SK-N-SH (cell line): ENCODE measurements at regions not wholly inside any gene's neighbourhood (a gene's known extent, or its start where the extent isn't known, plus 50 kb on each side); places are given as distances from the start of the nearest gene placed in this dataset.

Experiments used
- CTCF ChIA-PET: fragments of 300-600, 350-600 bp; formaldehyde crosslinking; extraction: SDS; loops from one replicate; lab custom pipeline; 2021; lab: Yijun Ruan, JAX
- POLR2A ChIA-PET: fragments of 350-600 bp; sonication (Branson Sonifier 250); formaldehyde crosslinking; extraction: SDS; loops from one replicate; lab custom pipeline; 2020; ENCODE audit warnings: antibody characterized with exemption, inconsistent platforms; lab: Yijun Ruan, JAX
- DNase-seq: peaks from one replicate; pipeline ENCODE4 v3.0.0; 2012
- H2AFZ ChIP-seq: fragments of 200-600 bp; sonication (generic); 2 replicates; pipeline ENCODE4 v1.8.1; 2016; ENCODE audit warnings: antibody characterized with exemption, mild to moderate bottlenecking, low read depth
- H3F3A ChIP-seq: fragments of 200-600 bp; sonication (generic); replicated peaks from 2 replicates; pipeline ENCODE3; 2016; ENCODE audit warnings: antibody characterized with exemption, mild to moderate bottlenecking; ENCODE audit not compliant: insufficient read depth
- H3K27ac ChIP-seq, 2 experiments: fragments of 200-500 bp in 1 of 2; fragments of 200-600 bp in 1 of 2; sonication (Bioruptor generic) in 1 of 2; sonication (generic), shearing (Covaris generic) in 1 of 2; 2 replicates each; pipeline versions ENCODE4 v1.5.1 to v1.6.1; 2014 to 2016; ENCODE audit warnings: low read depth in 2 of 2, inconsistent platforms in 1 of 2, low read length in 1 of 2, mild to moderate bottlenecking in 1 of 2, mixed read lengths in 1 of 2
- H3K27me3 ChIP-seq: fragments of 200-600 bp; sonication (generic), shearing (Covaris generic); 2 replicates; pipeline ENCODE4 v1.6.1; 2016; ENCODE audit warnings: mixed run types; ENCODE audit not compliant: insufficient read depth
- H3K36me3 ChIP-seq, 2 experiments: fragments of 200-500 bp in 1 of 2; fragments of 200-600 bp in 1 of 2; sonication (Bioruptor generic) in 1 of 2; sonication (generic) in 1 of 2; replicated peaks in 1 of 2; 2 replicates each; pipeline versions ENCODE3 to v1.5.1; 2014 to 2016; ENCODE audit warnings: low read length in 1 of 2, mild to moderate bottlenecking in 1 of 2; ENCODE audit not compliant: insufficient read depth in 2 of 2, control insufficient read depth in 1 of 2
- H3K4me1 ChIP-seq, 2 experiments: fragments of 200-500 bp in 1 of 2; fragments of 200-600 bp in 1 of 2; sonication (Bioruptor generic) in 1 of 2; sonication (generic), shearing (Covaris generic) in 1 of 2; 2 replicates each; pipeline versions ENCODE4 v1.5.1 to v1.6.1; 2014 to 2016; ENCODE audit warnings: low read depth in 1 of 2, low read length in 1 of 2, mixed run types in 1 of 2; ENCODE audit not compliant: insufficient read depth in 2 of 2, control insufficient read depth in 1 of 2
- H3K4me2 ChIP-seq: fragments of 200-600 bp; sonication (generic), shearing (Covaris generic); 2 replicates; pipeline ENCODE4 v1.6.1; 2017; ENCODE audit warnings: mixed run types
- H3K4me3 ChIP-seq, 2 experiments: fragments of 200-500 bp in 1 of 2; fragments of 200-600 bp in 1 of 2; sonication (Bioruptor generic) in 1 of 2; sonication (generic), shearing (Covaris generic) in 1 of 2; 2 replicates each; pipeline versions ENCODE4 v1.5.1 to v1.8.1; 2014 to 2016; ENCODE audit warnings: low read depth in 2 of 2, inconsistent platforms in 1 of 2, low read length in 1 of 2, mild to moderate bottlenecking in 1 of 2, mixed read lengths in 1 of 2, moderate library complexity in 1 of 2
- H3K79me2 ChIP-seq: fragments of 200-600 bp; sonication (generic); 2 replicates; pipeline ENCODE4 v1.8.1; 2017; ENCODE audit warnings: mild to moderate bottlenecking; ENCODE audit not compliant: insufficient read depth
- H3K9ac ChIP-seq: fragments of 200-600 bp; sonication (generic); 2 replicates; pipeline ENCODE4 v1.6.1; 2017; ENCODE audit warnings: mixed run types
- H3K9me2 ChIP-seq: fragments of 200-600 bp; sonication (generic); 2 replicates; pipeline ENCODE4 v1.6.1; 2017; ENCODE audit warnings: mixed run types
- H3K9me3 ChIP-seq: fragments of 200-600 bp; sonication (generic); 2 replicates; pipeline ENCODE4 v1.6.1; 2017; ENCODE audit warnings: mixed run types, mild to moderate bottlenecking, moderate library complexity
- H4K20me1 ChIP-seq: fragments of 200-600 bp; sonication (generic); 2 replicates; pipeline ENCODE4 v1.6.1; 2017; ENCODE audit warnings: mild to moderate bottlenecking, mixed run types; ENCODE audit not compliant: insufficient read depth
- CHD2 ChIP-seq: fragments of 150-350 bp; IDR thresholded peaks from 2 replicates; pipeline ENCODE4 v1.6.1; 2018; ENCODE audit warnings: low read length; ENCODE audit not compliant: partially characterized antibody
- ELF1 ChIP-seq: IDR thresholded peaks from 2 replicates; pipeline ENCODE4 v1.4.0; 2012
- EP300 ChIP-seq, 2 experiments: IDR thresholded peaks; 2 replicates each; pipeline versions ENCODE4 v1.4.0 to v1.6.1; 2012; ENCODE audit warnings: borderline replicate concordance in 1 of 2, low read depth in 1 of 2, low read length in 1 of 2
- EZH2phosphoT487 ChIP-seq: fragments of 200-600 bp; sonication (generic); IDR thresholded peaks from 2 replicates; pipeline ENCODE4 v1.6.1; 2017; ENCODE audit warnings: low read depth, mixed run types, mild to moderate bottlenecking, antibody characterized with exemption, moderate library complexity, borderline replicate concordance
- FOXM1 ChIP-seq: IDR thresholded peaks from 2 replicates; pipeline ENCODE4 v1.4.0; 2012; ENCODE audit warnings: low read depth, mild to moderate bottlenecking
- GABPA ChIP-seq: IDR thresholded peaks from 2 replicates; pipeline ENCODE4 v1.4.0; 2012; ENCODE audit warnings: low read depth, mild to moderate bottlenecking
- GATA2 ChIP-seq: sonication (generic); formaldehyde crosslinking; IDR thresholded peaks from 2 replicates; pipeline ENCODE4 v1.5.0; 2020; ENCODE audit warnings: mild to moderate bottlenecking, missing genetic modification reagents
- MEF2A ChIP-seq: IDR thresholded peaks from 2 replicates; pipeline ENCODE4 v1.4.0; 2012; ENCODE audit warnings: low read depth, borderline replicate concordance
- MXI1 ChIP-seq: IDR thresholded peaks from 2 replicates; pipeline ENCODE4 v1.6.1; 2012; ENCODE audit warnings: mild to moderate bottlenecking, low read depth, low read length, improper control_type of control experiment
- NRF1 ChIP-seq: IDR thresholded peaks from 2 replicates; pipeline ENCODE4 v1.6.1; 2012; ENCODE audit warnings: low read depth, mild to moderate bottlenecking, low read length
- RCOR1 ChIP-seq: fragments of 150-350 bp; IDR thresholded peaks from 2 replicates; pipeline ENCODE4 v1.6.1; 2017; ENCODE audit warnings: antibody characterized with exemption, low read length
- RFX5 ChIP-seq: IDR thresholded peaks from 2 replicates; pipeline ENCODE4 v1.6.1; 2012; ENCODE audit warnings: mild to moderate bottlenecking, improper control_type of control experiment, low read length
- SIN3A ChIP-seq: IDR thresholded peaks from 2 replicates; pipeline ENCODE4 v1.6.1; 2012; ENCODE audit warnings: low read depth, mild to moderate bottlenecking, low read length, moderate library complexity, borderline replicate concordance
- TAF1 ChIP-seq: IDR thresholded peaks from 2 replicates; pipeline ENCODE4 v1.6.1; 2012; ENCODE audit warnings: low read depth, mild to moderate bottlenecking, low read length, moderate library complexity, borderline replicate concordance
- TCF12 ChIP-seq: IDR thresholded peaks from 2 replicates; pipeline ENCODE4 v1.4.0; 2012
- WGBS: methylation state at CpG from one replicate; pipeline ENCODE4 v1.1.6; 2017; ENCODE audit warnings: low lambda C conversion rate; 5-methylcytosine and 5-hydroxymethylcytosine counted together
- TF ChIP-seq, protein P1 (sequence below): fragments of 150-350 bp; IDR thresholded peaks from 2 replicates; pipeline ENCODE4 v1.6.1; 2016; ENCODE audit warnings: mild to moderate bottlenecking, low read depth, low read length
- TF ChIP-seq, protein P2 (sequence below): IDR thresholded peaks from 2 replicates; pipeline ENCODE4 v1.4.0; 2012; ENCODE audit warnings: low read depth, borderline replicate concordance
- TF ChIP-seq, protein P3 (sequence below): fragments of 150-350 bp; IDR thresholded peaks from 2 replicates; pipeline ENCODE4 v1.6.1; 2017; ENCODE audit warnings: antibody characterized with exemption, low read length, low read depth, borderline replicate concordance
- TF ChIP-seq, protein P4 (sequence below): IDR thresholded peaks from 2 replicates; pipeline ENCODE4 v1.4.0; 2012; ENCODE audit warnings: low read depth
- TF ChIP-seq, protein P5 (sequence below): IDR thresholded peaks from 2 replicates; pipeline ENCODE4; 2012

DNA sequence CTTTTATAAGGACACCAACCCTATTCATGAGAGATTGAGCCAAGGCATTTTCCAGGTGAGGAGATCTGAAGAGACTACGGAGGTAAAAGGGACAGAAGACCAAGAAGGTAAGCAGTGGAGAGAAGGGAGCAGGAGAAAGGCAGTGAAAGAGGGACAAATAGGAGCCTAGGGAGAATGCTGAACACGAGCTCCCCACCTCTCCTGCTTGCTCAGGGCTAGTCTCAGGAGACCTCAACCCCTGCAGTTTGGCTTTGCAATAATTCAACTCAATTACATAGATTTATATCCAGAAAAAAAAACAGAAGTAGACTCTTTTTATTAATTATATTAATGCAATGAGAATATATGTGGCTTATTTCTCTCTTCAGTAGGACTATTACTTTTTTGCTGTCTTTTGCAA lies 91.0 kb upstream of the DDX18 start (continued):
- TF ChIP-seq, protein P1, sequence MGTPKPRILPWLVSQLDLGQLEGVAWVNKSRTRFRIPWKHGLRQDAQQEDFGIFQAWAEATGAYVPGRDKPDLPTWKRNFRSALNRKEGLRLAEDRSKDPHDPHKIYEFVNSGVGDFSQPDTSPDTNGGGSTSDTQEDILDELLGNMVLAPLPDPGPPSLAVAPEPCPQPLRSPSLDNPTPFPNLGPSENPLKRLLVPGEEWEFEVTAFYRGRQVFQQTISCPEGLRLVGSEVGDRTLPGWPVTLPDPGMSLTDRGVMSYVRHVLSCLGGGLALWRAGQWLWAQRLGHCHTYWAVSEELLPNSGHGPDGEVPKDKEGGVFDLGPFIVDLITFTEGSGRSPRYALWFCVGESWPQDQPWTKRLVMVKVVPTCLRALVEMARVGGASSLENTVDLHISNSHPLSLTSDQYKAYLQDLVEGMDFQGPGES, result no peak
- no peak for TF ChIP-seq CHD2
- TF ChIP-seq, protein P2, sequence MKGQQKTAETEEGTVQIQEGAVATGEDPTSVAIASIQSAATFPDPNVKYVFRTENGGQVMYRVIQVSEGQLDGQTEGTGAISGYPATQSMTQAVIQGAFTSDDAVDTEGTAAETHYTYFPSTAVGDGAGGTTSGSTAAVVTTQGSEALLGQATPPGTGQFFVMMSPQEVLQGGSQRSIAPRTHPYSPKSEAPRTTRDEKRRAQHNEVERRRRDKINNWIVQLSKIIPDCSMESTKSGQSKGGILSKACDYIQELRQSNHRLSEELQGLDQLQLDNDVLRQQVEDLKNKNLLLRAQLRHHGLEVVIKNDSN, result no peak
- TF ChIP-seq, all 33 proteins: peak for 0

DNA sequence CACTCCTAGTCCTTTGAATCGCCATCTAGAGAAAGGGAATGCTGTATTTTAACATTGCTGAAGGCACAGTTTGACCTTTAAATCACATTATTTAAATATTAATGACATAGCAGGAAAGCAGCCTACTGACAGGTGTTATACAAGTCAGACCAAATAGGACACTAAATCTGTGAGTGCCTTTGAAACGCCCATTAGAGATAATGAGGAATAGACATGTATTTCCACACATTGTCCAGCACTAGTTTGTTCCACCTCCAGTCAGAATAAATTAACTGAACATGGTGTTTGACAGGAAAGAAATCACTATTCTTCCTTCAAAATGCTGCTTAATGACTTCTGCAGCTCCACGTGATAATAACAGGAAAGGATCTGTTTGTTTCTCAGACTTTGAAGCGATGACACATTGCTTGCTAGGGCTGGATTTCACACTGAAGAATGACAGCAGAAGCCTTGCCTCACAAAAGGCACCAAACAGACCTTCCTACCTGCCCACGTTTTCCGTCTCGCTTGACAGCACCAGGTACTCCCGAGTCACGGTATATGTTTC lies 90.5 kb upstream of the DDX18 start:
- no peaks in the 10 kb centered on the region for H3K9me3 ChIP-seq
- no peak overlapping the region for H3K4me3 ChIP-seq
- H2AFZ ChIP-seq, result no peak overlapping the region
- H3K27ac ChIP-seq, result no peak overlapping the region
- no peaks in the 10 kb centered on the region for H3K36me3 ChIP-seq
- no peaks in the 10 kb centered on the region for H3K9me2 ChIP-seq
- H3K4me1 ChIP-seq, result peaks cover 0 to 15% of the 10 kb centered on the region in 2 experiments; a peak in 1 of 4 replicates
- no peak overlapping the region for H3K9ac ChIP-seq
- ChIA-PET POLR2A (no interaction called here), CTCF (interaction anchor here (0.9 to 1.2 kb wide), 2 partner anchors 47 to 60 kb away, joined by 3 read pairs; no protein-coding TSS in a partner anchor)
- H3K4me2 ChIP-seq, result no peak overlapping the region
- no peaks in the 10 kb centered on the region for H3K27me3 ChIP-seq
- H3K79me2 ChIP-seq, result no peaks in the 10 kb centered on the region
- 29% methylated on average over 9 of the region's 9 CpGs for WGBS
- no peak for TF ChIP-seq TCF12
- TF ChIP-seq, protein P3, sequence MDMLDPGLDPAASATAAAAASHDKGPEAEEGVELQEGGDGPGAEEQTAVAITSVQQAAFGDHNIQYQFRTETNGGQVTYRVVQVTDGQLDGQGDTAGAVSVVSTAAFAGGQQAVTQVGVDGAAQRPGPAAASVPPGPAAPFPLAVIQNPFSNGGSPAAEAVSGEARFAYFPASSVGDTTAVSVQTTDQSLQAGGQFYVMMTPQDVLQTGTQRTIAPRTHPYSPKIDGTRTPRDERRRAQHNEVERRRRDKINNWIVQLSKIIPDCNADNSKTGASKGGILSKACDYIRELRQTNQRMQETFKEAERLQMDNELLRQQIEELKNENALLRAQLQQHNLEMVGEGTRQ, result no peak
- no peak for TF ChIP-seq SIN3A
- TF ChIP-seq ELF1, result no peak
- TF ChIP-seq GABPA, result no peak
- no peak for TF ChIP-seq MEF2A
- TF ChIP-seq EZH2phosphoT487, result no peak
- TF ChIP-seq, protein P4, sequence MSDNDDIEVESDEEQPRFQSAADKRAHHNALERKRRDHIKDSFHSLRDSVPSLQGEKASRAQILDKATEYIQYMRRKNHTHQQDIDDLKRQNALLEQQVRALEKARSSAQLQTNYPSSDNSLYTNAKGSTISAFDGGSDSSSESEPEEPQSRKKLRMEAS, result no peak
- TF ChIP-seq, protein P1, result no peak
- no peak for TF ChIP-seq RFX5
- TF ChIP-seq, protein P5, sequence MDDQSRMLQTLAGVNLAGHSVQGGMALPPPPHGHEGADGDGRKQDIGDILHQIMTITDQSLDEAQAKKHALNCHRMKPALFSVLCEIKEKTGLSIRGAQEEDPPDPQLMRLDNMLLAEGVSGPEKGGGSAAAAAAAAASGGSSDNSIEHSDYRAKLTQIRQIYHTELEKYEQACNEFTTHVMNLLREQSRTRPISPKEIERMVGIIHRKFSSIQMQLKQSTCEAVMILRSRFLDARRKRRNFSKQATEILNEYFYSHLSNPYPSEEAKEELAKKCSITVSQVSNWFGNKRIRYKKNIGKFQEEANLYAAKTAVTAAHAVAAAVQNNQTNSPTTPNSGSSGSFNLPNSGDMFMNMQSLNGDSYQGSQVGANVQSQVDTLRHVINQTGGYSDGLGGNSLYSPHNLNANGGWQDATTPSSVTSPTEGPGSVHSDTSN, result no peak
- no peak for TF ChIP-seq RCOR1
- TF ChIP-seq TAF1, result no peak
- TF ChIP-seq GATA2 (CRISPR knock-in tag), result no peak
- TF ChIP-seq EP300 (IDR thresholded peaks at IDR 0.05; ENCODE audit: borderline replicate concordance in 1 of 2, low read depth in 1 of 2, low read length in 1 of 2), result no peak
- no peak for TF ChIP-seq FOXM1
- no peak for TF ChIP-seq MXI1
- no peak for TF ChIP-seq NRF1
- H4K20me1 ChIP-seq, result no peaks in the 10 kb centered on the region
- DNase-seq, result no peak
- no peaks in the 10 kb centered on the region for H3F3A ChIP-seq
